SK-N-SH (cell line): ENCODE measurements at regions not wholly inside any gene's neighbourhood (a gene's known extent, or its start where the extent isn't known, plus 50 kb on each side); places are given as distances from the start of the nearest gene placed in this dataset.

Experiments used
- EP300 ChIP-seq, 2 experiments: IDR thresholded peaks; 2 replicates each; pipeline versions ENCODE4 v1.4.0 to v1.6.1; 2012; ENCODE audit warnings: borderline replicate concordance in 1 of 2, low read depth in 1 of 2, low read length in 1 of 2
- FOXM1 ChIP-seq: IDR thresholded peaks from 2 replicates; pipeline ENCODE4 v1.4.0; 2012; ENCODE audit warnings: low read depth, mild to moderate bottlenecking
- GABPA ChIP-seq: IDR thresholded peaks from 2 replicates; pipeline ENCODE4 v1.4.0; 2012; ENCODE audit warnings: low read depth, mild to moderate bottlenecking
- GATA2 ChIP-seq: sonication (generic); formaldehyde crosslinking; IDR thresholded peaks from 2 replicates; pipeline ENCODE4 v1.5.0; 2020; ENCODE audit warnings: mild to moderate bottlenecking, missing genetic modification reagents
- JUND ChIP-seq: IDR thresholded peaks from 2 replicates; pipeline ENCODE4 v1.4.0; 2012
- POLR2AphosphoS5 ChIP-seq: IDR thresholded peaks from 2 replicates; pipeline ENCODE4 v1.6.1; 2012; ENCODE audit warnings: low read depth, low read length
- RFX5 ChIP-seq: IDR thresholded peaks from 2 replicates; pipeline ENCODE4 v1.6.1; 2012; ENCODE audit warnings: mild to moderate bottlenecking, improper control_type of control experiment, low read length
- SIN3A ChIP-seq: IDR thresholded peaks from 2 replicates; pipeline ENCODE4 v1.6.1; 2012; ENCODE audit warnings: low read depth, mild to moderate bottlenecking, low read length, moderate library complexity, borderline replicate concordance
- TAF1 ChIP-seq: IDR thresholded peaks from 2 replicates; pipeline ENCODE4 v1.6.1; 2012; ENCODE audit warnings: low read depth, mild to moderate bottlenecking, low read length, moderate library complexity, borderline replicate concordance
- TF ChIP-seq, protein P1 (sequence below): fragments of 200-600 bp; sonication (generic); IDR thresholded peaks from 2 replicates; pipeline ENCODE4 v1.6.1; 2017; ENCODE audit warnings: antibody characterized with exemption, mild to moderate bottlenecking, moderate library complexity
- TF ChIP-seq, protein P2 (sequence below): IDR thresholded peaks from 2 replicates; pipeline ENCODE4 v1.4.0; 2012; ENCODE audit warnings: low read depth, borderline replicate concordance

DNA sequence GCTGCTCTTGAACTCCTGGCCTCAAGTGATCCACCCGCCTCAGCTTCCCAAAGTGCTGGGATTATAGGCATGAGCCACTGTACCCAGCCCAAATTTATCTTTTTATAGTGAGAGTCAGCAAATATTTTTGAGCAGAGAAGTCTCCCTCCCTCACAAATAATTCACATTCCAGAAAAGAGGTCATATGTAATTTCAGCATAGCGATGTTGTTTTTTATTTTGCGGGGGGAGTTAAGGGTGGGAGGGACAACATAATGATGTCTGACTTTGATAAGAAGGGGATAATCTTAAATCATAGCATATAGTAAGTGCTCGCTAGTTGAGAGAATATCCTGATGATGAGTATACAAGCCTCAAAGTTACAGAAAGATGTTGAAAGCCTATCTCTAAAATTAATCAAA lies 1090.2 kb upstream of the ACVR2A start:
- TF ChIP-seq FOXM1 (no peak), TAF1 (no peak), EP300 (IDR thresholded peaks at IDR 0.05; ENCODE audit: borderline replicate concordance in 1 of 2, low read depth in 1 of 2, low read length in 1 of 2) (no peak), RFX5 (no peak), SIN3A (no peak), GATA2 (CRISPR knock-in tag) (no peak), POLR2AphosphoS5 (no peak), JUND (no peak), GABPA (no peak)
- TF ChIP-seq, protein P1, sequence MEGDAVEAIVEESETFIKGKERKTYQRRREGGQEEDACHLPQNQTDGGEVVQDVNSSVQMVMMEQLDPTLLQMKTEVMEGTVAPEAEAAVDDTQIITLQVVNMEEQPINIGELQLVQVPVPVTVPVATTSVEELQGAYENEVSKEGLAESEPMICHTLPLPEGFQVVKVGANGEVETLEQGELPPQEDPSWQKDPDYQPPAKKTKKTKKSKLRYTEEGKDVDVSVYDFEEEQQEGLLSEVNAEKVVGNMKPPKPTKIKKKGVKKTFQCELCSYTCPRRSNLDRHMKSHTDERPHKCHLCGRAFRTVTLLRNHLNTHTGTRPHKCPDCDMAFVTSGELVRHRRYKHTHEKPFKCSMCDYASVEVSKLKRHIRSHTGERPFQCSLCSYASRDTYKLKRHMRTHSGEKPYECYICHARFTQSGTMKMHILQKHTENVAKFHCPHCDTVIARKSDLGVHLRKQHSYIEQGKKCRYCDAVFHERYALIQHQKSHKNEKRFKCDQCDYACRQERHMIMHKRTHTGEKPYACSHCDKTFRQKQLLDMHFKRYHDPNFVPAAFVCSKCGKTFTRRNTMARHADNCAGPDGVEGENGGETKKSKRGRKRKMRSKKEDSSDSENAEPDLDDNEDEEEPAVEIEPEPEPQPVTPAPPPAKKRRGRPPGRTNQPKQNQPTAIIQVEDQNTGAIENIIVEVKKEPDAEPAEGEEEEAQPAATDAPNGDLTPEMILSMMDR: no peak
- TF ChIP-seq, protein P2, sequence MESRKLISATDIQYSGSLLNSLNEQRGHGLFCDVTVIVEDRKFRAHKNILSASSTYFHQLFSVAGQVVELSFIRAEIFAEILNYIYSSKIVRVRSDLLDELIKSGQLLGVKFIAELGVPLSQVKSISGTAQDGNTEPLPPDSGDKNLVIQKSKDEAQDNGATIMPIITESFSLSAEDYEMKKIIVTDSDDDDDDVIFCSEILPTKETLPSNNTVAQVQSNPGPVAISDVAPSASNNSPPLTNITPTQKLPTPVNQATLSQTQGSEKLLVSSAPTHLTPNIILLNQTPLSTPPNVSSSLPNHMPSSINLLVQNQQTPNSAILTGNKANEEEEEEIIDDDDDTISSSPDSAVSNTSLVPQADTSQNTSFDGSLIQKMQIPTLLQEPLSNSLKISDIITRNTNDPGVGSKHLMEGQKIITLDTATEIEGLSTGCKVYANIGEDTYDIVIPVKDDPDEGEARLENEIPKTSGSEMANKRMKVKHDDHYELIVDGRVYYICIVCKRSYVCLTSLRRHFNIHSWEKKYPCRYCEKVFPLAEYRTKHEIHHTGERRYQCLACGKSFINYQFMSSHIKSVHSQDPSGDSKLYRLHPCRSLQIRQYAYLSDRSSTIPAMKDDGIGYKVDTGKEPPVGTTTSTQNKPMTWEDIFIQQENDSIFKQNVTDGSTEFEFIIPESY: no peak
